ENCODE measurements at regions not wholly inside any gene's neighbourhood (a gene's known extent, or its start where the extent isn't known, plus 50 kb on each side); places are given as distances from the start of the nearest gene placed in this dataset.

- no peak for DNase-seq (ENCODE audit: low read depth in 2 of 2)
Observed at GRCh38 chr4:123937581-123937980, 541.0 kb downstream of the SPRY1 start.

GRCh38 chr4:123939621-123940020, 543.0 kb downstream of the SPRY1 start:
- DNase-seq (ENCODE audit: low read depth in 2 of 2), result peak; percentile 64 to 66

GRCh38 chr4:123940604-123941003, 544.0 kb downstream of the SPRY1 start:
- no peak for DNase-seq (ENCODE audit: low read depth in 2 of 2)

GRCh38 chr4:123941306-123941705, 544.7 kb downstream of the SPRY1 start:
- no peak for DNase-seq (ENCODE audit: low read depth in 2 of 2)

GRCh38 chr4:123943976-123944375, 547.4 kb downstream of the SPRY1 start:
- no peak for DNase-seq (ENCODE audit: low read depth in 2 of 2)

GRCh38 chr4:123945301-123945700, 548.7 kb downstream of the SPRY1 start:
- no peak for DNase-seq (ENCODE audit: low read depth in 2 of 2)

- no peak for DNase-seq (ENCODE audit: low read depth in 2 of 2)
Observed at GRCh38 chr4:123950530-123950929, 553.9 kb downstream of the SPRY1 start.

- DNase-seq (ENCODE audit: low read depth in 2 of 2), result no peak
Observed at GRCh38 chr4:123952530-123953274, 556.1 kb downstream of the SPRY1 start.

GRCh38 chr4:123953566-123953965, 557.0 kb downstream of the SPRY1 start:
- DNase-seq (ENCODE audit: low read depth in 2 of 2), result no peak

- DNase-seq (ENCODE audit: low read depth in 2 of 2), result no peak
Observed at GRCh38 chr4:123954220-123954619, 557.6 kb downstream of the SPRY1 start.

- DNase-seq (ENCODE audit: low read depth in 2 of 2), result no peak
Observed at GRCh38 chr4:123955167-123955800, 558.7 kb downstream of the SPRY1 start.

- DNase-seq (ENCODE audit: low read depth in 2 of 2), result no peak
Observed at GRCh38 chr4:123956204-123956603, 559.6 kb downstream of the SPRY1 start.

- no peak for DNase-seq (ENCODE audit: low read depth in 2 of 2)
Observed at GRCh38 chr4:123966990-123967769, 570.6 kb downstream of the SPRY1 start.

GRCh38 chr4:123972031-123972430, 575.4 kb downstream of the SPRY1 start:
- no peak for DNase-seq (ENCODE audit: low read depth in 2 of 2)

- DNase-seq (ENCODE audit: low read depth in 2 of 2), result peak; percentile 6 to 19
Observed at GRCh38 chr4:123974386-123975149, 578.0 kb downstream of the SPRY1 start.

- DNase-seq (ENCODE audit: low read depth in 2 of 2), result peak; percentile 40 to 54
Observed at GRCh38 chr4:123976285-123976684, 579.7 kb downstream of the SPRY1 start.

GRCh38 chr4:123976819-123977218, 580.2 kb downstream of the SPRY1 start:
- DNase-seq (ENCODE audit: low read depth in 2 of 2), result no peak

- DNase-seq (ENCODE audit: low read depth in 2 of 2), result no peak
Observed at GRCh38 chr4:123977641-123978081, 581.1 kb downstream of the SPRY1 start.

GRCh38 chr4:123978637-123979036, 582.0 kb downstream of the SPRY1 start:
- DNase-seq (ENCODE audit: low read depth in 2 of 2), result no peak

GRCh38 chr4:123980736-123981300, 584.2 kb downstream of the SPRY1 start:
- DNase-seq (ENCODE audit: low read depth in 2 of 2), result no peak

- DNase-seq (ENCODE audit: low read depth in 2 of 2), result no peak
Observed at GRCh38 chr4:123984886-123985285, 588.3 kb downstream of the SPRY1 start.
